HG02623 (cell line): ENCODE measurements at regions not wholly inside any gene's neighbourhood (a gene's known extent, or its start where the extent isn't known, plus 50 kb on each side); places are given as distances from the start of the nearest gene placed in this dataset.
"Not testable (repeated sequence)": the region's sequence is repeated elsewhere in the genome, so short reads cannot be mapped to it uniquely, and the experiment has no call there.

Source experiments
- ATAC-seq: cut with Tn5 transposase; IDR thresholded peaks from one replicate; pipeline ENCODE4 v1.9.1; 2021; ENCODE audit warnings: moderate library complexity; ENCODE audit not compliant: unreplicated experiment

DNA sequence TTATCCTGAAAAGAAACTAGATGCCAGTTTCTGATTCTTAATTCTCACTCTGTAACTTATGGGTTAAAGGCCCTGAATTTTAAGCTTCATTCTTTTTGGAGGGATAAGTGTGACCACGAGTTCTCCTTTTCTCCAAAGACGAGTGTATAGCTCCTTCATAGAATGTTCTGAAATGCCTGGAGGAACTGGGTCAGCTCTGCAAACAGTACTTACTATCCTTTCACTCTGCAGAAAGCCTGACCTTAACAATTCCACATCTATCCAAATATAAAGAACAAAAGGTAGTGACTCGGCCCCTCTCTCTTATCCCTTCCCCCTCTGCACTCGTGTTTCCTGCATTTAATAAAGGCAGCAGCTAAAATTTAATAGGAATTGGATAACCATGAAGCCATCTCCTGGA lies 150.5 kb downstream of the LYPLAL1 start:
- ATAC-seq = no peak

- no peak for ATAC-seq
Measured at GRCh38 chr1:219323426-219323825, 149.7 kb downstream of the LYPLAL1 start.

GRCh38 chr1:219322766-219323165 lies 149.1 kb downstream of the LYPLAL1 start:
- ATAC-seq = no peak

GRCh38 chr1:219320563-219320962 lies 146.9 kb downstream of the LYPLAL1 start:
- not testable (repeated sequence) for ATAC-seq

- no peak for ATAC-seq
Measured at GRCh38 chr1:219318826-219319225, 145.1 kb downstream of the LYPLAL1 start.

DNA sequence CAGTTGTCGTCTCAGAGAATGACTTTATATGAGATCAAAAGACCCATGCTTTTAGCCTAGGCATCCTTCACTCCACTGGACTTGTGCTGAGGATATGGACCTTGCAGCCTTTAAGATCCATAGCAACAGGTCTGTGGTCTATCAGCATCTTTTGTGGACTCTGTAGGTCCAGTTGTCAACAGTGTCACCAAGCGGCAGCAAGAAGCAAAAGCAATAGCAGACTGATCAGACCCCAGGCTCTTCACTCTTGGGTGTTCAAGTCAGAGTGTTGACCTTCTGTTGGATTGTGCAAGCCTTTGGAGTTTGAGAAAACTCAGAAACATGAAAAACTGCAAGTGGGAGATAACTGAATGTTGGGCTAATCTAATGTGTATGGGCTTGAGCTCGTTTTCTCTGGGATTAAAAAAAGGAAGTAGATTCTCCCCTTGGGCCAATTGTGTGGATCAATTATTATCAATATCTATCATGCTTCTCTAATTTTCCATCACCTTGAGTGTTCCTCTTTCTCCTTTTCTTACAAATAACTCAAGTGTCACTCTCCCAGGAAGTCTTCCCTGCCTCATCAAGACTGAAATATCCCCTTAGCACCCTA lies 144.2 kb downstream of the LYPLAL1 start:
- ATAC-seq = no peak

DNA sequence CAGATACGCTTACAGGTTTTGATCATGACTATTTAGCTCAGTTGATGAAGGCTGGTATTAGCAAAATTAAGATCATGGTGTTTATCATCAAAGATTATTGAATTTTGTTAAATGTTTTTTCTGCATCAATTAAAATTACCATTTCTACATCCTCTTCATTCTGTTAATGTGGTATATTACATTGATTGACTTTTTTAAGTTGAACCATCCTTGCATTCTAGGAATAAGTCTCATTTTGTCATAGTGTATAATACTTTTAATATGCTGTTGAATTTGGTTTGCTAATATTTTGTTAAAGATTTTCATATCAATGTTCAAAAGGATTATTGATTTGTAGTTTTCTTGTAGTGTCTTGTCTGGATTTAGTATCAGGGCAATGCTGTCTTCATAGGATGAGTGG lies 142.4 kb downstream of the LYPLAL1 start:
- no peak for ATAC-seq

GRCh38 chr1:219313961-219314360 lies 140.3 kb downstream of the LYPLAL1 start:
- no peak for ATAC-seq

DNA sequence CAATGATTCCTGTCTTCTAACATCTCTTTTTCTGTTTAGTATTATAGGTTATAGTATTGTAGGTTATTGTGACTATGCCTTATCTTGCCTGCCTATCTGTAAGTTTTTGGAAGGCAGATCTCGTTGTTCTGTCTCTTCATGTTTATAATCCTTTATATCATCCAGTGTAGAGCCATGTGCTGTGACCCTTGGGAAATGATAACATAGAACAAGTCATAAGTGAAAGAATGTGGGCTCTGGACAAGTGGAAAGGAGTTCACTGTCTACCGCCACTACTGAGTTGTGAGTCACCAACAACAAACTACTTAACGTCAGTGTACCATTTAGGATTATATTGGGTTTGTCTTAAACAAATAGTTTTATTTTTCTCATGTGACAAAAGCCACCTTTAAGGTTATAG lies 139.3 kb downstream of the LYPLAL1 start:
- ATAC-seq = no peak

- ATAC-seq = no peak
Measured at GRCh38 chr1:219310181-219310728, 136.6 kb downstream of the LYPLAL1 start.

DNA sequence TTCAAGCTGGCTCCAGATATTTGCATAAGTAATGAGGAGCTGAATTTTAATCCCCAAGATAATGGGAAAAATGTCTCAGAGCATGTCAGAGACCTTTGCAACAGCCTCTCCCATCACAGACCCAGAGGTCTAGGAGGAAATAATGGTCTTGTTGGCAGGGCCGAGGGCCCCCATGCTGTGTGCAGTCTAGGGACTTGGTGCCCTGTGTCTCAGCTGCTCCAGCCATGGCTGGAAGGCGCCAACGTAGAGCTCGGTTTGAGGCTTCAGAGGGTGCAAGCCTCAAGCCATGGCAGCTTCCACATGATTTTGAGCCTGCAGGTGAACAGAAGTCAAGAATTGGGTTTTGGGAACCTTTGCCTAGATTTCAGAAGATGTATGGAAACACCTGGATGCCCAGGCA lies 134.7 kb downstream of the LYPLAL1 start:
- no peak for ATAC-seq

DNA sequence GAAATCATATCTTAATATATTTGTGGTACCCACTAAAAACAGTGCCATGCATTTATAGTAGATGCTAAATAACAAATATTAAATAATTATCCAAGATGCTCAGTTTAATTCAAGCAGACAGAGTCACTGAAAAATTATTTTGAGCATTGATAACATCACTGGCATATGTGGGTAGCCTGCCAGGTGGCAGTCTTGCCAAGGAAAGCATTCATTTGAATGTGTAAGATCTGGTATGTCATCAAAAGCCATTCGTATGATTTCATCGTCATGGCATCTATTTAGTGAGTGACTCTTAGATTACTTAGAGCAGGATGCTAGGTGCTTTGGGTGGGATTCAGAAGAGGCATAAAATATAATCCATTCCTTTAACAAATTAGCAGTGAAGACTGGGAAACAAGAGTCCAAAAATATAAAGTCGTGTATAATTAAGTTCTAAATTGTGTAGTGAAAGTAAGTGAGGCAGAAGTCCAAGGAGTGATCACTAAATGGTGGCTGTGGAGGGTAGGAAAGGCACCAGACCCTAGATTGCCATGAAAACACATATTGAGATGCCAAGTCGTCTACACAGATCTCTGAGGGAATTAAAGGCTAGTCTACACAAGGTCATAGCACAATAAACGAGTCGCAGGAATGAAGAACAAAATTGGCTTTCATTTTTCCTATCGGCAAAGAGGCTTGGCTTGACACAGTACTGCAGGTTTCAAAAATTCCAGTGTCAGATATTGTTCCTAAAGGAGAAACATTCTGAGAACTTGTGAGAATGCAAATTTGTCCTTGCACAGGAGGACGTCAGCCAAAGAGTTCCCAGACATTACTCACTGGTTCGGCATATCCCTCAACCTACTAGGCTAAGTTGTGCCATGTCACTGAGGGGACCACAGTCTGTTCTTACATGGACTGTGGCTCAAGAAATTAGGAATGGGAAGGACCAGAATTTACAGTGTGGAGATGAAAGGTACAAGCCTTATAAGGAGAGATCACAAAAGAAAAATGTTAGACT lies 130.8 kb downstream of the LYPLAL1 start:
- no peak for ATAC-seq

- ATAC-seq = no peak
Measured at GRCh38 chr1:219302697-219303096, 129.0 kb downstream of the LYPLAL1 start.

DNA sequence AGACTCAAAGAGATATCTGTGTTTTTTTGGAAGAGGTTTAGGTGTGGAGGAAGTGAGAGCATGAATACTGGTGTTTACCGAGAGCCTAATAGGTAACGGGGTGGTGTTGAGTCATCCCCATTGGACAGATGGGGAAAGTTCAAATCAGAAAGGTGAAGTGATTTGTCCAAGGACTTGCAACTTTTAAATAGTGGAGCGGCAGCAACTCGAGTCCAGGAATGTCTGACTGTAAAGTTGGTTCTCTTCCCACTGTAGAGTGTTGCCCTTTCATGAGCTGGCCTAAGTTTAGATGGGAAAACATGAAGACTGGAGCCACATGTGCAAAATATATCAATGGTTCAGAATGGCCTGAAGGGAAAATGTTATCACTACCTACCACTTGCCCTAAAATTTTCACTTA lies 125.7 kb downstream of the LYPLAL1 start:
- ATAC-seq = no peak

DNA sequence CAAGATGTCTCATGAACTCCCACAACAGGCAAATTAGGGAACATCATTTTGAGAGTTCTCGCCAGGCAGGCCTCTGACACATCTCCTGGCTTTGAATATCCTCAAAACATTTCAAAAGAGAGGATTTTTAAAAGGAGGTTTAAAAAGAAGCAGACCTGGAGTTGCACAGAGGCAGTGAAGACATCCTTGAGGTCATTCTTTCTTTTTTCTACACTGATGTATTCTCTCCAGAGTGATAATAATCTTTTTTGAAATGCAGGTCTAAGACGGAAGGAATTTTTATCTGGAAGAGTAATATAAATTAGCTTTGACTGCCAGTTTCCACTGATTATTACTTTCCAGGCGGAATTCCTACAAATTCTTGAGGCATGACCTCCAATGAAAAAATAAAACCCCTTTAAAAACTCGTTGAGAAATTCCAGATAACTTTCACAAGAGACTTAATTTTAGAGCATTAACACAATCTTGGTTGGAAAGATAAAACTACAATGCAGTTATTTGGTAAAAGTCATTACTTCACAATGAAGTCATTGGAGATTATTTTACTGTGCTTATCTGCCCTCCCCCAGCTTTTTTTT lies 125.0 kb downstream of the LYPLAL1 start:
- no peak for ATAC-seq

DNA sequence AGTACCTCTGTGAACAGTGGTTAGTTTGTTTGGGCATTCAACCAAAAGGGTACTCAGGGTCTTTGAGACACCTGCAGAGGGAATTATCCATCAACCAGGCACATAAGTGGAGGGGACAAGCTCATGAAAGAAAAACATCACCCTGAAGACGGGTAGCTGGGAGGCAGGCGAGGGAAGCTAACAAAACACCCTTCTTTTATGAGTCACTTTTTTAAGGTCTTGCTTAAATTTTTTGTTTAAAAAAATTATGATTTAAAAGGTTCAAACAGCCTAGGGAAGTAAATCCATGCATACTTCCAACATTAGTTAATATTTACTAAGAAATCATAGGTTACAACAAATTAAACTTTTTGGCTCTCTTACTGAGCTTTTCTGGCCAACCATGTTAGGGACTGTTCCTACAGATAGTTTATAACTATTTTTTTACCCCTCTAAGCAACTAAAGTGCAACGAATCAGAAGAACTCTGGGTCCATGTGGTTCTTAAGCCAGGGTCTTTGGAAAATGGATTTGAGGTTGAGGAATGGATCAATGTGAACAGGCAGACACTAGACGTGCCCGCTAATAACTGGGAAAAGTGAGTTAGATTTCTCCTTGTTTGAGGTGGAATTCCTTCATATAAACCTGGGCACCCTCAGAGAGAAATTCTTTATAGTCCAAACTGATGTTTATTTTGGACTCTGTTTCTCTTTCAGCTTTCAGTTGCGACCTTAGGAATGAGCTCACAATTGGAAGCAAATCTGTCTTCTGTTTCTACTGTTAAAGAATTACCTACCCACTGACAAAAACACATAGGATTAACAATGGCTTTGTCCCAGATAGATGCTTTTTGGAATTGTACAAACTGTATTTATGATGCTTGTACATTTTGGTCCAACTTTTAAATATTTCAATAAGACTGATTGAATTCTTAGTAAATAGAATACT lies 123.0 kb downstream of the LYPLAL1 start:
- no peak for ATAC-seq

DNA sequence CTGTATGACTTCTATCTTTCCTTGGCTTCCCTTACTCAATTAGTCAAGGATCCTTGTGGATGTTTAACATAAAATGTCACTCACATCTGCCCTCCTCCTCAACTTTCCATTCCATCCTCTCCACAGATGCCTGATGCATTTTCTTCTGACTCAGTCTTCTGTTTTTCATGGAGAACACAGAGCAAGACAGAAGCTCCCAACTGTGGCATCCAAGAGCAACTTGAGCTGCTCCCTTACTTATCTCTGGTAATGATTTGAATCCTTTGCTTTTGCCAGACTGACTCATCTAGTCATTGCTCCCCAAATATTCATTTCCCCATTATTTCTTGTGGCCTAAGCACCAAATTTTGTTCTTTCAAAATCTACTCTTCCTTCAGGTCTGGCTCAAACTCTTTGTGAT lies 120.6 kb downstream of the LYPLAL1 start:
- ATAC-seq = no peak

DNA sequence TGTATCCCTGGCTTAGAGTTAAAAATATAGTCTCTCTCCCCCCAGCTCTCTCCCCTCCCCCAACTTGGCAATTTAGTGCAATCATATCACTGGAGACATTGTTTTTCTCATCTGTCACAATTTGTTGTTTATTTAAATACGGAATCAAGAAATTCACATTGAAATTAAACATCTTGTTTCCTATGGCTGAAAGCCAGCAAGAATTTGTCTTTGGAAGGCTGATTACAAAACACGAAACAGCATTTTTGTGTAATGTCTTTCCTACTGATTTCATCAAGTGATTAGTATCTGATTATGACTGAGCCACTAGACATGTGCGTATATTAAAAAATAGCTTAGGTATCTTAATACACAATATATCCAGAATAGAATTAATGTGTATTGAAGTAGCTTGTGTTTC lies 119.7 kb downstream of the LYPLAL1 start:
- ATAC-seq = no peak

DNA sequence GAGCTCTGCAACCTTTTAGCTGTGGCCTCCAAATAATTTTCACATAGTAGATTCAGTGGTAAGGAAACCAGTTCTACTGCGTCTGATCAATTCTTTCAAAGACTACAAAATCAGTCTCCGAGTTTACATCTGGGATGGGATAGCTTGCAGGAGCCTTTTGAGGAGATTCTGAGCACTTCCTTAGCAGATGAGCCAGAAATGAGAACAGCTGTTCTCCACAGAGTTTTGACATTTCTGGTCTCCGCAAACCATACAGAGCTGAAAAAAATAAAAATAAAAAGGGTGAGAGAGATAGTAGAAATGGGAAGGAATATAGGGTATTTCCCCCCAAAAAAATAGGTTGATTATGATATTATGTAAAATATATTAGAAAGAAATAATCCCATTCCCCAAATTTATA lies 119.3 kb downstream of the LYPLAL1 start:
- no peak for ATAC-seq

DNA sequence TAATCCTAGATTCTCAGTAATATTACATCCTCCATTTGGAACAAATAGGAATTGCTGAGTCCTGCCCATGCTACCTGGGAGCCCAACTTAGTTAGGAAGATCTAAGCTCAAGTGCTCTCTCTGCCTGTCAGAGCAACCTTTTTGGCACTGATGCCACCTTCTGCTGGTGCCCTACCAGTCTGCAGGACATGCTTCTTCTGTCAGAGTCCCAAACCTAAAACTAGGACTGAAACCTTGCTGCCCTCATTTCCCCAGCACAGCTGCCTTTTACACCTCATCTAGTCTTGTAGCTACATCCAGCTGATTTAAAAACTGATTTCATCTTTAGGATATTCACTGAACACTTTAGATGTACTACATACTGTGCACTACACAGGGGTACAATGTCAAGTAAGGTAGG lies 118.7 kb downstream of the LYPLAL1 start:
- no peak for ATAC-seq

GRCh38 chr1:219289171-219289570 lies 115.5 kb downstream of the LYPLAL1 start:
- no peak for ATAC-seq
